C4-2B (cell line): ENCODE measurements at regions not wholly inside any gene's neighbourhood (a gene's known extent, or its start where the extent isn't known, plus 50 kb on each side); places are given as distances from the start of the nearest gene placed in this dataset.

Experiments
- ZFX ChIP-seq: fragments of 450-650 bp; IDR thresholded peaks from 2 replicates; pipeline ENCODE4 v1.6.1; 2017
- TF ChIP-seq, protein P1 (sequence below): fragments of 450-650 bp; conservative IDR thresholded peaks from 2 replicates; pipeline ENCODE4 v1.5.1; 2017; ENCODE audit warnings: mild to moderate bottlenecking

DNA sequence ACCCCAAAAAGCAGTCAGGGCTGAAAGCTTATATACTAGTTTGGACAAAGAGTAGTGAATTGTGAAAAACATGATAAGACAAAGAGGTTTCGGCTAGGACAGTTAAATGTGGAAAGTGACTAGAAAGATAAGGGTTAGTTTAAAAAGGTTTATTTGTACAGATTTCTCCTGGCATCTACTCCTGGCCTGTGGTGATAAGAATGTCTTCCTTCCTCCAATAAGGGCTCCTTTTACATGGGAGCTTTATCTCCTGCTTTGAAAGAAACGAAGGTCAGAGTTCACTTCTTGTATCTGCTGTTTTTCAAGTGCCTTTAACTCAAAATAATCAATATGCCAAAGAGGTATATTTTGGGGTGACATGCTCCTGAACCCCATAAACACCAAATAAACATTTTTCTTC is 776.1 kb upstream of the COX7C start:
- TF ChIP-seq, protein P1, sequence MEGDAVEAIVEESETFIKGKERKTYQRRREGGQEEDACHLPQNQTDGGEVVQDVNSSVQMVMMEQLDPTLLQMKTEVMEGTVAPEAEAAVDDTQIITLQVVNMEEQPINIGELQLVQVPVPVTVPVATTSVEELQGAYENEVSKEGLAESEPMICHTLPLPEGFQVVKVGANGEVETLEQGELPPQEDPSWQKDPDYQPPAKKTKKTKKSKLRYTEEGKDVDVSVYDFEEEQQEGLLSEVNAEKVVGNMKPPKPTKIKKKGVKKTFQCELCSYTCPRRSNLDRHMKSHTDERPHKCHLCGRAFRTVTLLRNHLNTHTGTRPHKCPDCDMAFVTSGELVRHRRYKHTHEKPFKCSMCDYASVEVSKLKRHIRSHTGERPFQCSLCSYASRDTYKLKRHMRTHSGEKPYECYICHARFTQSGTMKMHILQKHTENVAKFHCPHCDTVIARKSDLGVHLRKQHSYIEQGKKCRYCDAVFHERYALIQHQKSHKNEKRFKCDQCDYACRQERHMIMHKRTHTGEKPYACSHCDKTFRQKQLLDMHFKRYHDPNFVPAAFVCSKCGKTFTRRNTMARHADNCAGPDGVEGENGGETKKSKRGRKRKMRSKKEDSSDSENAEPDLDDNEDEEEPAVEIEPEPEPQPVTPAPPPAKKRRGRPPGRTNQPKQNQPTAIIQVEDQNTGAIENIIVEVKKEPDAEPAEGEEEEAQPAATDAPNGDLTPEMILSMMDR, result no peak
- no peak for TF ChIP-seq ZFX
